Endothelial cell (in vitro differentiated cells): ENCODE measurements at regions not wholly inside any gene's neighbourhood (a gene's known extent, or its start where the extent isn't known, plus 50 kb on each side); places are given as distances from the start of the nearest gene placed in this dataset.
"Not testable (repeated sequence)": the region's sequence is repeated elsewhere in the genome, so short reads cannot be mapped to it uniquely, and the experiment has no call there.

Source experiments
- DNase-seq: peaks from one replicate; pipeline ENCODE4 v3.0.0; 2021; ENCODE audit warnings: low spot score
- H3K27ac Mint-ChIP-seq: one replicate; pipeline ENCODE4 v1.8.0; 2021; ENCODE audit warnings: mixed read lengths, inconsistent platforms; ENCODE audit not compliant: unreplicated experiment
- H3K27me3 Mint-ChIP-seq: one replicate; pipeline ENCODE4 v1.8.0; 2021; ENCODE audit warnings: mild to moderate bottlenecking, moderate library complexity, mixed read lengths, inconsistent platforms; ENCODE audit not compliant: unreplicated experiment
- H3K36me3 Mint-ChIP-seq: one replicate; pipeline ENCODE4 v1.8.0; 2021; ENCODE audit warnings: mild to moderate bottlenecking, low read depth, mixed read lengths, inconsistent platforms; ENCODE audit not compliant: unreplicated experiment
- H3K4me1 Mint-ChIP-seq: one replicate; pipeline ENCODE4 v1.8.0; 2021; ENCODE audit warnings: mild to moderate bottlenecking, mixed read lengths, inconsistent platforms; ENCODE audit not compliant: unreplicated experiment
- H3K4me3 Mint-ChIP-seq: one replicate; pipeline ENCODE4 v1.8.0; 2021; ENCODE audit warnings: mild to moderate bottlenecking, mixed read lengths, inconsistent platforms; ENCODE audit not compliant: unreplicated experiment
- H3K9me3 Mint-ChIP-seq: one replicate; pipeline ENCODE4 v1.8.0; 2021; ENCODE audit warnings: mixed read lengths, inconsistent platforms; ENCODE audit not compliant: unreplicated experiment
- TF ChIP-seq, protein P1 (sequence below): fragments of 200-600 bp; sonication (generic); IDR thresholded peaks from one replicate; pipeline ENCODE4 v1.5.0; 2021; ENCODE audit warnings: antibody characterized with exemption; ENCODE audit not compliant: unreplicated experiment

DNA sequence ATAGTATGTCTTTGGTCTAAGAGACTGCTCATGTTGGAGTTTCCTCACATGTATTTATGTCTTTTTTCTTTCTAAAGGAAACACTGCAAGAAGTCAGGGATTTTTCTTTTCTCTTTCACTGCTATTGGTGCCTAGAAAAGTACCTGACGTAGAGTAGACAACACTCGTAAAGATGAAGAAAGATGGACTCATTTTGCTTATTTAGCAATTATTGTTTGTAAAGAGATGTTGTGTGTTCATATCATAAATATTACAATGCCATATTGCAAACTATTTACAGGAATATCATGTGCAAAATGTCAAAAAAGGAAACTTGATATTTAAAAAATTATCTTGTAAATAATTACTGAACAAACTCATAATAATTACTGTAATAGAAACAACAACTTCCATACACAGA is 2711.5 kb upstream of the PCDH20 start:
- no peak overlapping the region for H3K27ac Mint-ChIP-seq
- DNase-seq, result no peak
- H3K9me3 Mint-ChIP-seq, result no peaks in the 10 kb centered on the region
- TF ChIP-seq, protein P1, sequence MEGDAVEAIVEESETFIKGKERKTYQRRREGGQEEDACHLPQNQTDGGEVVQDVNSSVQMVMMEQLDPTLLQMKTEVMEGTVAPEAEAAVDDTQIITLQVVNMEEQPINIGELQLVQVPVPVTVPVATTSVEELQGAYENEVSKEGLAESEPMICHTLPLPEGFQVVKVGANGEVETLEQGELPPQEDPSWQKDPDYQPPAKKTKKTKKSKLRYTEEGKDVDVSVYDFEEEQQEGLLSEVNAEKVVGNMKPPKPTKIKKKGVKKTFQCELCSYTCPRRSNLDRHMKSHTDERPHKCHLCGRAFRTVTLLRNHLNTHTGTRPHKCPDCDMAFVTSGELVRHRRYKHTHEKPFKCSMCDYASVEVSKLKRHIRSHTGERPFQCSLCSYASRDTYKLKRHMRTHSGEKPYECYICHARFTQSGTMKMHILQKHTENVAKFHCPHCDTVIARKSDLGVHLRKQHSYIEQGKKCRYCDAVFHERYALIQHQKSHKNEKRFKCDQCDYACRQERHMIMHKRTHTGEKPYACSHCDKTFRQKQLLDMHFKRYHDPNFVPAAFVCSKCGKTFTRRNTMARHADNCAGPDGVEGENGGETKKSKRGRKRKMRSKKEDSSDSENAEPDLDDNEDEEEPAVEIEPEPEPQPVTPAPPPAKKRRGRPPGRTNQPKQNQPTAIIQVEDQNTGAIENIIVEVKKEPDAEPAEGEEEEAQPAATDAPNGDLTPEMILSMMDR, result no peak
- no peaks in the 10 kb centered on the region for H3K4me1 Mint-ChIP-seq
- no peaks in the 10 kb centered on the region for H3K27me3 Mint-ChIP-seq
- no peak overlapping the region for H3K4me3 Mint-ChIP-seq
- H3K36me3 Mint-ChIP-seq, result no peaks in the 10 kb centered on the region

- H3K27ac Mint-ChIP-seq, H3K27me3 Mint-ChIP-seq, H3K4me1 Mint-ChIP-seq, H3K36me3 Mint-ChIP-seq, H3K4me3 Mint-ChIP-seq, H3K9me3 Mint-ChIP-seq, DNase-seq: not testable (repeated sequence)
Measured at GRCh38 chr13:64121023-64121709, 2705.5 kb upstream of the PCDH20 start.

DNA sequence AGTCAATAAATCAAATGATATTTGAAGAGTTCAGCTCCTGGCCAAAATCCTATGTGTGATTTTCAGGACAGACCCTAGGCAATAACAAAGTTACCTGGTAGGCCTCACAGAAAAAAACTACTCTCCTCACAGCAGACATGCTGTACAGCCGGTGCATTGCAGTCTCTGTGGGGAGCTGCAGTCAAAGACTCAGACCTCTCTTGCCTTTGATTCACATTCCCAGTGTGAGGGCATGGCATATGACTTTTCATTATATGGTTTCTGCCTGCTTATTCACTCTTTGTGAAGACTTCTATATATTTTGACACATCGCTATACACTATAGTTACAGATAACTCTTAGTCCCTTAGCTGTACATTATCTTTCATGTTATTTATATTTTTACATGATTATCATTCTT is 2684.3 kb upstream of the PCDH20 start:
- H3K9me3 Mint-ChIP-seq, result no peaks in the 10 kb centered on the region
- DNase-seq, result no peak
- no peaks in the 10 kb centered on the region for H3K36me3 Mint-ChIP-seq
- H3K27me3 Mint-ChIP-seq, result no peaks in the 10 kb centered on the region
- TF ChIP-seq, protein P1, result no peak
- no peak overlapping the region for H3K4me3 Mint-ChIP-seq
- H3K27ac Mint-ChIP-seq, result no peak overlapping the region
- H3K4me1 Mint-ChIP-seq, result no peaks in the 10 kb centered on the region

DNA sequence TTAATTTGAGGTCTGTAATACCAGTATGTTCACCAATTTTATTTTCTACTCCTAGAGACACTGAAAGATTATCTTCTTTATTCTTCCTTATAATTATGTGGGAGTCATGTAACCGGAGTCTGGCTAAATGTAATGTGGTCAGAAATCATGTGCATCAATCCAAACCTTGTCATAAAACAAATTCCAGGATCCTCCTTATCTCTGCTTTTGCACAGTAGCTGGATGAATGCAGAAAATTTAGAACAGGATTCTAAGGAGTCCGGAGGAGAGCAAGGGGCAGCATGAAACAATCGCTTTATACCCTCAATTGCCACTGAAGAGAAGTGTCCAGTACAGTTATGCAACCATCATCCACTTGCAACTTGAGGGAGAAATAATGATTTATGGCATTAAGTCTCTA is 2674.7 kb upstream of the PCDH20 start:
- Mint-ChIP-seq H3K4me3 (no peak overlapping the region), H3K27me3 (no peaks in the 10 kb centered on the region), H3K9me3 (no peaks in the 10 kb centered on the region), H3K36me3 (no peaks in the 10 kb centered on the region), H3K27ac (no peak overlapping the region), H3K4me1 (no peaks in the 10 kb centered on the region)
- TF ChIP-seq, protein P1, result no peak
- DNase-seq, result no peak

DNA sequence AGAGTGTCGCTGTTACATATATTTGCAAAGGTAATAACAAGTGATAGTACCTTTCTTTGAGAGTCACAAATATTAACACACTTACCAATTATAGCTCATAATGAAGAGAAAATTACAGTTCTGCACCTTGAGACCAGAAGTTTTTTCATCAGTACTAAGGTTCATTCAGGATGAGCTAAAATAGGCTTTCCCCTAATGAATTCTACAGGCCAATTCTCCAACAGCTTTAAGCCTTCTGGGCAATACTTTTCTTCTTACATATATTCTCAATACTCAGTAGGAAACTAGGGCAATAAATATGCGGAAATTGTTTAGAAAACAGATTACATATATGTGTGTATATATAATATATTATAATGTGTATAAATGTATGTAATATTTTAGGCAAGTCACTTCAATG is 2672.8 kb upstream of the PCDH20 start:
- Mint-ChIP-seq H3K36me3 (no peaks in the 10 kb centered on the region), H3K4me3 (no peak overlapping the region), H3K27ac (no peak overlapping the region), H3K4me1 (no peaks in the 10 kb centered on the region), H3K9me3 (no peaks in the 10 kb centered on the region), H3K27me3 (no peaks in the 10 kb centered on the region)
- no peak for DNase-seq
- TF ChIP-seq, protein P1, result no peak
